ENCODE measurements at regions not wholly inside any gene's neighbourhood (a gene's known extent, or its start where the extent isn't known, plus 50 kb on each side); places are given as distances from the start of the nearest gene placed in this dataset.

GRCh38 chr5:122723606-122724352 lies 51.1 kb upstream of the SNX2 start:
- DNase-seq (ENCODE audit: low spot score, unreplicated experiment), result no peak
- H3K27ac Mint-ChIP-seq, result no peak overlapping the region
- H3K27me3 Mint-ChIP-seq, result no peaks in the 10 kb centered on the region
- no peak for TF ChIP-seq CTCF (IDR thresholded peaks at IDR 0.05; ENCODE audit: unreplicated experiment)
- no peaks in the 10 kb centered on the region for H3K9me3 Mint-ChIP-seq (ENCODE audit: low read depth)
- H3K4me3 Mint-ChIP-seq (ENCODE audit: low read depth), result no peak overlapping the region
- H3K4me1 Mint-ChIP-seq (ENCODE audit: low read depth), result no peaks in the 10 kb centered on the region
- no peaks in the 10 kb centered on the region for H3K36me3 Mint-ChIP-seq (ENCODE audit: insufficient read depth)

Measured in progenitor cell of endocrine pancreas (in vitro differentiated cells).